ENCODE measurements at regions not wholly inside any gene's neighbourhood (a gene's known extent, or its start where the extent isn't known, plus 50 kb on each side); places are given as distances from the start of the nearest gene placed in this dataset.

DNA sequence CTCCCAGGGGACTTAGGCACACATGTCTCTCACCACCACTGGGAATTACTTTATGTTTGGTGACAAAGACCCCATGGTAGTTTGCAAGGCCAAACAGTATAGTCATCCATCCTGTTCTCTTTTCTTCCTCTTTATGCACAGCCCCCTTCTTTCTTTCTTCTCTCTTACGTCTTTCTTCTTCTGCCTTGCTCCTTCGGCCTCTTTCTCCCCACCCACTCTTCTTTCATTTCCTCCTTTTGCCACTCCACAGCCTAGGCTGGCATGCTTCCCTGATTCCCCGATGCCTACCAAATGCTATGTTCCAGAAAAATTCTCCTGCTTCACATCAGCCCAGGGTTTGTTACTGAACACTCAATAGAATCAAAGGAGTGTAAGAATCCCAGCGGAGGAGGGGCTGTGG is 62.4 kb upstream of the MKLN1 start:
- DNase-seq (ENCODE audit: low spot score) = no peak

DNA sequence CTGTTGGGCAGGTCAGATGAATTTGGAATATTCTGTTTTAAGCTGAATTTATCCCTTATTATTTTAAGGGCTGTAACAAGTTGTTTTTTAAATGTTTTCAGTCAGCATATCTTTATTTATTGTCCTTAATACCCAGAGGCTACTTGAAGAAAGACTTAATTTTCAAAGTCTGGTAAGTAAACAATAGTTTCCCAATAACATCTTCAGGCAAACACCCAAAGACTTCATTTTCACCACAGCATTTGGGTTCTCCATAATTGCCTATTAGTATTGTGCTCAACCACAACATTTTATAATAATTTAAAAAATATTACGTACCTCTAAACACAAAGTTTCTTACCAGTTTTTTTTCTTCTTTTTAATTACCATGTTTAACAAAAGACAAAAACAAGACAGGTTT is 60.0 kb upstream of the MKLN1 start:
- DNase-seq (ENCODE audit: low spot score) = no peak

DNA sequence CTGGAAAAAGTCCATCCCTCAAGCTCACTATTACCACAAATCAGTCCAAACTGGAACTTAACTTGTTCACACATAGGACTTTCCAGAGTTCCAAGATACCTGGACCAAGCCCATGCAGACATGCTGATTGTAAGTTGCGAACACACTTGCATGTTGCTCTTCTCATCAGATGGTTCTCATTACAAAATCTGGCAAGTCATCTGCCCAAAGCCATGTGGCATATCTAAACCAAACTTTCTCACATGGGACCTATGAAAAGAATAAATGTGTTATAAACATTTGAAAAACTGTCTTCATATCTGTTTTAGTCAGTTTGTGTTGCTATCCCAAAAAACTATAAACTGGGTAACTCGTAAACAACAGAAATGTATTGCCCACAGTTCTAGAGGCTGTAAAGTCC is 58.8 kb upstream of the MKLN1 start:
- no peak for DNase-seq (ENCODE audit: low spot score)

DNA sequence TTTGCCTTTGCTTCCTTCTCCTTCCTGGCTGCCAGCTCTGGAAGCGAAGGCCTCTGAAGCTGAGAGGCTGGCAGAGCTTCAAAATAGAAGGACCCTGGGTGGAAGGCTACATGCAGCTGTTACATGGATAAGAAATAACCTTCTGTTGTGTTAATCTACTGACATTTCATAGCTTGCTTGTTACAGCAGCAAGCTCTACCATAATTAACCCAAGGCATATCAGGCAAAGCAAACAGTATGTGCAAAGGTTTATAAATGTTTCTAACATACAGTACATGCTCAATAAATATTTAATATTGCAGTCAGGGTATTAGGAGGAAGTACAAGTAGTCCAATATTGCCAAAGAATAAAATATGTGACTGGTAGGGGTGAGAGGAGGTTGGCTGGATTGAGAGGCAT is 55.6 kb upstream of the MKLN1 start:
- no peak for DNase-seq (ENCODE audit: low spot score)

DNA sequence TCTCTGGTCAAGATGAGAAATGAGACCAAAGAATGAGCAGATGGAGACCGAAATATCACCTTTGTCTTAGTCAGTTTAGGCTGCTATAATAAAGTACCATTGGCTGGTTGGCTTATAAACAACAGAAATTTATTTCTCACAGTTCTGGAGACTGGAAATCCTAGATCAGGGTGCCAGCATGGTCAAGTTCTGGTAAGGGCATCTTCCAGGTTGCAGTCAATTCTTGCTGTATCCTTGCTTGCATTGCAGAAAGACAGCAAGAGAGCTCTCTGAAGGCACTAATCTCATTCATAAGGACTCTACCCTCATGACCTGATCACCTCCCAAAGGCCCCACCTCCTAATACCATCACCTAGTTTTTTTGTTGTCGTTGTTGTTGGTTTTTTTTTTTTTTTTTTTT is 52.7 kb upstream of the MKLN1 start:
- DNase-seq (ENCODE audit: low spot score) = no peak

DNA sequence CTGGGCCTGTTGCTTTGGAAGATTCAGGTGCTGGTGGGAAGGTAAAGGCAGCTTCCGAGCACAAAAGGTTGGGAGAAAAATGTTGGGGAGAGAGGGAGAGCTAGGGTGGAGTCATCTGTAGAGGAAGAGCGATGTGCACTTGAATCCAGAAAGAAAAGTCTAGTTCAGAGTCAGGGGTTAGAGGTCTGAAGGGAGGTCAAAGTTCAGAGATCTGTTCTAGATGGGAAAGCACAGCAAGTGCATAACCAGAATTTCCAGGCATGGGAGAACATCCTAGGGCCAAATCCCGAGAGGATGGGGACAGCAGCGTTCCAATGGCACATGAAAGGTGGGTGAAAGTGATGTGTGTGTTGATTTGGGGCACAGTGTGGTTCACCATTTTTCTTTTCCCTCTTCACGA is 51.5 kb upstream of the MKLN1 start:
- DNase-seq (ENCODE audit: low spot score) = no peak

DNA sequence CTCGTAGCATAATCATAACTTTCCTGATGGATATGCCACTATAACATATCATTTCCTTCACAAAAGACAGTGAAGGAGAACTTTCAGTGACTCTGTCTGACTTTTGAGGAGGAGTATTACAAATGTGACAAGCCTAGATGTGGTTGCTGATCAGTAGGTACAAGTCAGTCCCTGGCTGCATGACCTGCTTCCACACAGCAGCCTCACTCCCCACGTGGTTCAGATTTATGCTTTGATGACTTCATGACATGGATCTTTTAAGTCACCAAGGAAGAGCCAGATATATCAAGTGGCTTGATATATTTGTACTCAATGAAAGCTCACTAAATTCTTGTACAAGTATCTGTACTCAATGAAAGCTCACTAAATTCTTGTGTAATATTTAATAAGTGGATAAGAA is 50.9 kb upstream of the MKLN1 start:
- DNase-seq (ENCODE audit: low spot score) = no peak

All from mucosa of gallbladder (tissue), 1 donor.